ENCODE measurements at regions not wholly inside any gene's neighbourhood (a gene's known extent, or its start where the extent isn't known, plus 50 kb on each side); places are given as distances from the start of the nearest gene placed in this dataset.

DNA sequence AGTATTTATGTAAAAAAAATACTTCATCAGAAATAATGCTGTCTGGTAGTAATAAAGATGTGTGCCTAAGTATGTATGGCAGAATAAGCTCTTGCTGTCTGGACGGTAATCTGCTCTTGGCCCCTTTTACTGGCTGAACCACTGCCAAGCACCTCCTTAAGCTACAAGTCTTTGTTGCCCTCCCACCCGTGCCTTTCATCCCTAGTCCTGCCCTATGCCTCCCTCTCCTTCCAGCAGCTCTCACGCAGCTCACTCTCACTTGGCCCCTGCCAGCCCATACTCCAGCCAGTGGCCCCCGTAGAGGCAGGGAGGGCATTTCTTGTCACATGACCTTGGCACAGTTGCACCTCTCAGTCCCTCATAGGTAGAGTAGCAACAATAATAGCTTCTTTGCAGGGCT is 54.5 kb upstream of the NPAS2 start:
- Histone ChIP-seq H3K27me3 (no peaks in the 10 kb centered on the region), H3K9me3 (no peaks in the 10 kb centered on the region), H3K27ac (no peak overlapping the region), H3K36me3 (no peaks in the 10 kb centered on the region), H3K4me1 (no peaks in the 10 kb centered on the region), H3K4me3 (replicated peaks in 1 of 3) (no peak overlapping the region)
- TF ChIP-seq POLR2A (IDR thresholded peaks at IDR 0.05): no peak
- TF ChIP-seq, protein P1, sequence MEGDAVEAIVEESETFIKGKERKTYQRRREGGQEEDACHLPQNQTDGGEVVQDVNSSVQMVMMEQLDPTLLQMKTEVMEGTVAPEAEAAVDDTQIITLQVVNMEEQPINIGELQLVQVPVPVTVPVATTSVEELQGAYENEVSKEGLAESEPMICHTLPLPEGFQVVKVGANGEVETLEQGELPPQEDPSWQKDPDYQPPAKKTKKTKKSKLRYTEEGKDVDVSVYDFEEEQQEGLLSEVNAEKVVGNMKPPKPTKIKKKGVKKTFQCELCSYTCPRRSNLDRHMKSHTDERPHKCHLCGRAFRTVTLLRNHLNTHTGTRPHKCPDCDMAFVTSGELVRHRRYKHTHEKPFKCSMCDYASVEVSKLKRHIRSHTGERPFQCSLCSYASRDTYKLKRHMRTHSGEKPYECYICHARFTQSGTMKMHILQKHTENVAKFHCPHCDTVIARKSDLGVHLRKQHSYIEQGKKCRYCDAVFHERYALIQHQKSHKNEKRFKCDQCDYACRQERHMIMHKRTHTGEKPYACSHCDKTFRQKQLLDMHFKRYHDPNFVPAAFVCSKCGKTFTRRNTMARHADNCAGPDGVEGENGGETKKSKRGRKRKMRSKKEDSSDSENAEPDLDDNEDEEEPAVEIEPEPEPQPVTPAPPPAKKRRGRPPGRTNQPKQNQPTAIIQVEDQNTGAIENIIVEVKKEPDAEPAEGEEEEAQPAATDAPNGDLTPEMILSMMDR (IDR thresholded peaks at IDR 0.05): no peak
- DNase-seq: peak; percentile 19 to 27
- intact Hi-C loops (cut with DNase I): no loop called here
- WGBS, 2 donors: 13 to 21% methylated on average over 4 of the region's 4 CpGs

DNA sequence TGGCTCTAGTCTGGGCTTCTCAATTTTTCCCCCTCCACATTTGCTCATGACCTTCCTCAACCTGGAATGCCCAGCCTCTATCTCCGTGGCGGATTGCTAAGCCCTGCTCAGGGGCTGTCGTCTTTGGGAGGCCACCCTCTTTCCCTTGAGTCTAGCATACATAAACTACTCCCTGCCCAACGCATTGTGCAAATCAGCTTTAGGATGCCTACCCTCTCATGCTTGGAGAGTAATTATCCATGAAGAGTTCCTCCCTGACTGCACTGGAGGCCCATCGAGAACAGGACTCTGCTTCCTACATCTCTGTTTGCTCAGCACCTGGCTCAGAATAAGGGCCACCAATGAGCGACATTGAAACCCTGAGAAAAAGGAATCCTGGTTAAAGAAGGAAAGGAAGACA is 53.7 kb upstream of the NPAS2 start:
- Histone ChIP-seq H3K4me3 (replicated peaks in 1 of 3) (no peak overlapping the region), H3K27ac (no peak overlapping the region)
- DNase-seq: no peak

DNA sequence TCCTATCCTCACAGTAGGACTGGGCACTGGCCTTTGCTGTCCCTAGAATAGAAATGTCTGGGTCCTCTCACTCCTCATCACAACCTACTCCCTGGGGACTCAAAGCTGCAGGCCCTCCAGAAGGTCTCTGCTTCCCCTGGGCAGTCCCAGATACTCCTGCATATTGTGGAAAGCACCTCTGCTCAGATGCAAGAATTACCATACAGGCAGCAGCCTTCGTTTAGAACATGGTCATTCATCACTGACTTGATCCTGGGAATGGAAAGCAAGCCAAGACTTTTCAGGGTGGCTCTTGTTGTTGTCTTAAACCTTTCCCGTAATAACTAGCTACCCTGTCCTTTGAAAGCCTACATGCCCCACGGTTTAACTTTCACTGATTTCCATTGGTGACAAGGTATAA is 53.1 kb upstream of the NPAS2 start:
- TF ChIP-seq, protein P1 (IDR thresholded peaks at IDR 0.05): no peak
- no peak for TF ChIP-seq POLR2A (IDR thresholded peaks at IDR 0.05)
- Histone ChIP-seq H3K9me3 (no peaks in the 10 kb centered on the region), H3K4me3 (replicated peaks in 1 of 3) (no peak overlapping the region), H3K27me3 (no peaks in the 10 kb centered on the region), H3K27ac (no peak overlapping the region), H3K36me3 (no peaks in the 10 kb centered on the region), H3K4me1 (no peaks in the 10 kb centered on the region)
- no peak for DNase-seq
- intact Hi-C loops (cut with DNase I): no loop called here
- WGBS, 2 donors: 52 to 55% methylated on average over 3 of the region's 3 CpGs

More for the DNA sequence above, 53.7 kb upstream of the NPAS2 start:
- TF ChIP-seq, protein P1 (IDR thresholded peaks at IDR 0.05): no peak
- Histone ChIP-seq H3K4me1 (no peaks in the 10 kb centered on the region), H3K36me3 (no peaks in the 10 kb centered on the region), H3K9me3 (no peaks in the 10 kb centered on the region), H3K27me3 (no peaks in the 10 kb centered on the region)
- 70 to 76% methylated on average over 6 of the region's 6 CpGs for WGBS, 2 donors
- intact Hi-C loops (cut with DNase I): no loop called here

DNA sequence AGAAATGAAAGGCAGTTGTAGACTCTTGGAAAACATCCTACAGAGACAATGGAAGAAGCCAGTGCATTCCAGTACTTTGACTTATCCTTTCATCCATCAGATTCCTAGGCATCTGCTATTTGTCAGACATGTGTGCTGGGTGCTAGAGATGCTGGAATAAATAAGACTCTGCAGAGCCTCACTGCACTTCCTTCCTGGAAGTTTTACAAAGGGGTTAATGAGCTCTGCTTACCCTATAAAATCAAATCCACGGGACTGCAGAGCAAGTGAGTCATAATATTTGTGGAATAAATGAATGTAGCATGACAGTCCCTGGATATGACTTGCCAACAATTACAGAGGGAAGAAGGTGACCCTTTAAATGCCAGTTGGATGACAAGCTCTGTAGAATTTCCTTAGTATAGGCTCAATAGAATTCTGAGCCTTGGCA is 52.7 kb upstream of the NPAS2 start:
- no peaks in the 10 kb centered on the region for H3K27me3 ChIP-seq
- H3K4me1 ChIP-seq: no peaks in the 10 kb centered on the region
- no peak for TF ChIP-seq POLR2A (IDR thresholded peaks at IDR 0.05)
- TF ChIP-seq, protein P1 (IDR thresholded peaks at IDR 0.05): no peak
- no peak for DNase-seq
- 32 to 57% methylated on average over 1 of the region's 1 CpG for WGBS, 2 donors
- no peaks in the 10 kb centered on the region for H3K36me3 ChIP-seq
- H3K27ac ChIP-seq: no peak overlapping the region
- no peak overlapping the region for H3K4me3 ChIP-seq (replicated peaks in 1 of 3)
- intact Hi-C loops (cut with DNase I): no loop called here
- H3K9me3 ChIP-seq: no peaks in the 10 kb centered on the region

DNA sequence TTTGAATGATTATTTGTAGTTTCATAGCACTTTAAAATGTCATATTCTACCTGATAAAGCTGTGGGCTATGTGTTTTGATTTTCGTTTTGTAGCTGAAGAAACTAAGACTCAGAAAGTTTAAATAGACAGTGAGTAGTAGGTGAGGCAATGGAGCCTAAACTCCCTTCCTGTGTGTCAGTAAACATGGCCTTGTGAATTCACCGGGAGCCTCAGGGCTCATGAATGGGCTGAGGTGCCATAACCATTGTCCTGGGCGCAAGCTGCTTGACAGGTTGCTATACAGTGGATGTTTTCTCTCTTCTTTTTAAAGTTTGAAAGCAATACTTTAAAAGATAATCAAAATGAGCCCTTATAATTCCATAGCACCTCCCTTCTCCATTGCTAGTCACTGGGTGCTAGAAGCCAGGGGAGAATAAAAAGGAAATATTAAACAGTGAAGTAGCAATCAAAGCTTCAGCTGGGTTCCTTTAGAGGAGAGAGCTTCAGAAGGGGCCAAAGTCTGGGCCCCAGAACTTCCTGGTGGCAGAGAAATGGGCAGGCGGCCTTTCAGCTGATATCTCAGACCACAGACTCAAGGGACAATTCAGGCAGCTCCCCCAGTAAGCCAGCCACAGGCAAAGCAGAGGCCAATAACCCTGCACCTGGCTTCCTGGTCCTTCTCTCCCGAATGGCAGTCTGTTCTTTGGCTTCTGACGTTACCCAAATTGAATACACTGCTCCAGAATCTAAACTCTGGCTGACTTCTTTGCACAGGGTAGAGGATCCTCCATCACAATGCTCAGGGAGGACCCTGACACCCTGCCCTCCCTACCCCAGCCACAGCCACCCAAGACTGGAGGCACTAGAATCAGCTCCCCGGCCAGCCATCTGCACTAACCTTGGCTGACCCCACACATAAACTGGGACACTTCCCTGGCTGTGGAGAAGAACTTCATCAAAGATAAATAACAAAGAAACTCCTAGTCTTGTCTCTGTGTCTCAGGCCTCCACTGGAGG is 51.8 kb upstream of the NPAS2 start:
- Histone ChIP-seq H3K36me3 (no peaks in the 10 kb centered on the region), H3K4me1 (no peaks in the 10 kb centered on the region), H3K27ac (no peak overlapping the region), H3K27me3 (no peaks in the 10 kb centered on the region), H3K9me3 (no peaks in the 10 kb centered on the region), H3K4me3 (replicated peaks in 1 of 3) (no peak overlapping the region)
- 76 to 84% methylated on average over 7 of the region's 7 CpGs for WGBS, 2 donors
- intact Hi-C loops (cut with DNase I): no loop called here
- no peak for DNase-seq
- TF ChIP-seq, protein P1 (IDR thresholded peaks at IDR 0.05): no peak
- TF ChIP-seq POLR2A (IDR thresholded peaks at IDR 0.05): no peak
